GM23248 (cell line): ENCODE measurements at regions not wholly inside any gene's neighbourhood (a gene's known extent, or its start where the extent isn't known, plus 50 kb on each side); places are given as distances from the start of the nearest gene placed in this dataset.

Source experiments
- DNase-seq: peaks from one replicate; pipeline ENCODE4 v3.0.0-alpha.2; 2015
- H2AFZ ChIP-seq: fragments of 200-600 bp; sonication (generic); 2 replicates; pipeline ENCODE4 v1.6.1; 2016; ENCODE audit warnings: antibody characterized with exemption
- H3F3A ChIP-seq: fragments of 200-600 bp; sonication (generic); 2 replicates; pipeline ENCODE4 v1.6.1; 2016; ENCODE audit warnings: mild to moderate bottlenecking, antibody characterized with exemption, mixed run types; ENCODE audit not compliant: insufficient read depth
- H3K27ac ChIP-seq: fragments of 200-600 bp; sonication (generic); 2 replicates; pipeline ENCODE4 v1.5.1; 2016; ENCODE audit warnings: mild to moderate bottlenecking
- H3K27me3 ChIP-seq: fragments of 200-600 bp; sonication (generic); replicated peaks from 2 replicates; pipeline ENCODE4 v1.6.1; 2016; ENCODE audit warnings: mild to moderate bottlenecking; ENCODE audit not compliant: insufficient read depth
- H3K36me3 ChIP-seq: fragments of 200-600 bp; sonication (generic); 2 replicates; pipeline ENCODE4 v1.6.1; 2016; ENCODE audit warnings: low read depth, mild to moderate bottlenecking
- H3K4me1 ChIP-seq: fragments of 200-600 bp; sonication (generic); 2 replicates; pipeline ENCODE4 v1.6.1; 2016; ENCODE audit warnings: mild to moderate bottlenecking; ENCODE audit not compliant: insufficient read depth
- H3K4me2 ChIP-seq: fragments of 200-600 bp; sonication (generic); one replicate; pipeline ENCODE4 v1.6.1; 2016; ENCODE audit warnings: mild to moderate bottlenecking; ENCODE audit not compliant: unreplicated experiment
- H3K4me3 ChIP-seq: fragments of 200-600 bp; sonication (generic); 2 replicates; pipeline ENCODE4 v1.5.1; 2016; ENCODE audit warnings: mild to moderate bottlenecking
- H3K79me2 ChIP-seq: fragments of 200-600 bp; sonication (generic); 2 replicates; pipeline ENCODE4 v1.6.1; 2016; ENCODE audit warnings: mild to moderate bottlenecking; ENCODE audit not compliant: insufficient read depth
- H3K9ac ChIP-seq: fragments of 200-600 bp; sonication (generic); 2 replicates; pipeline ENCODE4 v1.6.1; 2016; ENCODE audit warnings: mild to moderate bottlenecking
- H3K9me2 ChIP-seq: fragments of 200-600 bp; sonication (generic); 2 replicates; pipeline ENCODE4 v1.6.1; 2016; ENCODE audit warnings: mixed run types, mild to moderate bottlenecking, moderate library complexity; ENCODE audit not compliant: insufficient read depth
- H3K9me3 ChIP-seq: fragments of 200-600 bp; sonication (generic); one replicate; pipeline ENCODE4 v1.6.1; 2017; ENCODE audit warnings: low read depth
- H4K20me1 ChIP-seq: fragments of 200-600 bp; sonication (generic); 2 replicates; pipeline ENCODE4 v1.6.0; 2016; ENCODE audit not compliant: insufficient read depth
- EZH2 ChIP-seq: fragments of 200-600 bp; sonication (generic); IDR thresholded peaks from 2 replicates; pipeline ENCODE4 v1.6.1; 2018; ENCODE audit warnings: antibody characterized with exemption, mild to moderate bottlenecking; ENCODE audit not compliant: insufficient read depth, poor library complexity, severe bottlenecking
- EZH2phosphoT487 ChIP-seq: fragments of 200-600 bp; sonication (generic); IDR thresholded peaks from 2 replicates; pipeline ENCODE4 v1.6.1; 2018; ENCODE audit warnings: antibody characterized with exemption, moderate library complexity, mild to moderate bottlenecking, low read depth; ENCODE audit not compliant: insufficient read depth
- WGBS, 2 experiments: methylation state at CpG; one replicate each; pipeline ENCODE4 v1.1.6; 2015 to 2017; ENCODE audit warnings: low lambda C conversion rate in 2 of 2, low coverage in 1 of 2; ENCODE audit errors: missing lambda C conversion rate in 2 of 2; 5-methylcytosine and 5-hydroxymethylcytosine counted together
- in situ Hi-C: fragments of 300-500 bp; cut with MboI; formaldehyde crosslinking; loops from 2 replicates; pipeline ENCODE4 v1.15.0; 2020

- H3K27ac ChIP-seq: no peak overlapping the region
- no peaks in the 10 kb centered on the region for H4K20me1 ChIP-seq
Measured at GRCh38 chr10:18753312-18753895, 94.2 kb downstream of the ARL5B start.

GRCh38 chr10:18759575-18759974 lies 100.3 kb downstream of the ARL5B start:
- H2AFZ ChIP-seq: no peak overlapping the region
- no peaks in the 10 kb centered on the region for H3K9me2 ChIP-seq
- H3K79me2 ChIP-seq: no peaks in the 10 kb centered on the region
- H3K4me1 ChIP-seq: no peaks in the 10 kb centered on the region
- H3K9me3 ChIP-seq: no peaks in the 10 kb centered on the region
- no peak overlapping the region for H3K27ac ChIP-seq
- no peaks in the 10 kb centered on the region for H3F3A ChIP-seq
- no peak overlapping the region for H3K4me3 ChIP-seq
- H3K27me3 ChIP-seq: 0 out of 2 replicates have a peak, but pooled peaks cover 3% of the 10 kb centered on the region
- no peak for TF ChIP-seq EZH2
- TF ChIP-seq EZH2phosphoT487: no peak
- no peaks in the 10 kb centered on the region for H4K20me1 ChIP-seq
- in situ Hi-C loops: no loop called here
- WGBS, 2 experiments: 56 to 81% methylated on average over 1 of the region's 1 CpG
- H3K36me3 ChIP-seq: no peaks in the 10 kb centered on the region
- no peak overlapping the region for H3K4me2 ChIP-seq
- DNase-seq: no peak
- H3K9ac ChIP-seq: no peak overlapping the region

More at GRCh38 chr10:18753312-18753895, 94.2 kb downstream of the ARL5B start:
- Histone ChIP-seq H3K4me2 (no peak overlapping the region), H3K79me2 (no peaks in the 10 kb centered on the region), H3K36me3 (no peaks in the 10 kb centered on the region), H3K27me3 (0 out of 2 replicates have a peak, but pooled peaks cover 2% of the 10 kb centered on the region), H3K4me1 (no peaks in the 10 kb centered on the region), H3F3A (no peaks in the 10 kb centered on the region), H3K9ac (no peak overlapping the region), H3K9me2 (no peaks in the 10 kb centered on the region), H3K9me3 (no peaks in the 10 kb centered on the region), H2AFZ (no peak overlapping the region), H3K4me3 (no peak overlapping the region)
- DNase-seq: no peak
- in situ Hi-C loops: no loop called here
- WGBS, 2 experiments: 69 to 73% methylated on average over 11 of the region's 11 CpGs
- no peak for TF ChIP-seq EZH2
- no peak for TF ChIP-seq EZH2phosphoT487

- Histone ChIP-seq H3K79me2 (no peaks in the 10 kb centered on the region), H3K4me2 (no peak overlapping the region), H3K4me3 (no peak overlapping the region), H4K20me1 (no peaks in the 10 kb centered on the region), H3K9me2 (no peaks in the 10 kb centered on the region), H3K36me3 (no peaks in the 10 kb centered on the region), H3K27me3 (0 out of 2 replicates have a peak, but pooled peaks cover 3% of the 10 kb centered on the region), H3K4me1 (no peaks in the 10 kb centered on the region), H2AFZ (no peak overlapping the region), H3K9me3 (no peaks in the 10 kb centered on the region), H3F3A (no peaks in the 10 kb centered on the region), H3K27ac (no peak overlapping the region), H3K9ac (no peak overlapping the region)
- in situ Hi-C loops: no loop called here
- whole genome bisulfite sequencing, 2 experiments: 49 to 57% methylated on average over 4 of the region's 4 CpGs
- DNase-seq: no peak
- no peak for TF ChIP-seq EZH2phosphoT487
- TF ChIP-seq EZH2: no peak
Measured at GRCh38 chr10:18760836-18761235, 101.6 kb downstream of the ARL5B start.

GRCh38 chr10:18767981-18768380 lies 108.8 kb downstream of the ARL5B start:
- 55 to 61% methylated on average over 4 of the region's 4 CpGs for WGBS, 2 experiments
- in situ Hi-C loops: no loop called here
- TF ChIP-seq EZH2phosphoT487 (no peak), EZH2 (no peak)
- Histone ChIP-seq H3K27me3 (0 out of 2 replicates have a peak, but pooled peaks cover 1% of the 10 kb centered on the region), H3K36me3 (no peaks in the 10 kb centered on the region), H3K9ac (no peak overlapping the region), H2AFZ (no peak overlapping the region), H3K9me2 (no peaks in the 10 kb centered on the region), H4K20me1 (no peaks in the 10 kb centered on the region), H3K4me1 (no peaks in the 10 kb centered on the region), H3K79me2 (no peaks in the 10 kb centered on the region), H3K4me2 (no peak overlapping the region), H3K27ac (no peak overlapping the region), H3K4me3 (no peak overlapping the region), H3F3A (no peaks in the 10 kb centered on the region), H3K9me3 (no peaks in the 10 kb centered on the region)
- DNase-seq: no peak

- DNase-seq: no peak
- no peak overlapping the region for H2AFZ ChIP-seq
- no peaks in the 10 kb centered on the region for H3K9me2 ChIP-seq
- H3K36me3 ChIP-seq: no peaks in the 10 kb centered on the region
- no peaks in the 10 kb centered on the region for H3K4me1 ChIP-seq
- in situ Hi-C loops: no loop called here
- no peaks in the 10 kb centered on the region for H4K20me1 ChIP-seq
- WGBS, 2 experiments: 72 to 76% methylated on average over 4 of the region's 4 CpGs
- H3K4me2 ChIP-seq: no peak overlapping the region
- TF ChIP-seq EZH2 (no peak), EZH2phosphoT487 (no peak)
- no peak overlapping the region for H3K9ac ChIP-seq
- H3K4me3 ChIP-seq: no peak overlapping the region
- no peaks in the 10 kb centered on the region for H3F3A ChIP-seq
- no peaks in the 10 kb centered on the region for H3K9me3 ChIP-seq
- H3K79me2 ChIP-seq: no peaks in the 10 kb centered on the region
- no peaks in the 10 kb centered on the region for H3K27me3 ChIP-seq
- H3K27ac ChIP-seq: no peak overlapping the region
Measured at GRCh38 chr10:18773180-18773579, 113.9 kb downstream of the ARL5B start.
